ENCODE measurements at regions not wholly inside any gene's neighbourhood (a gene's known extent, or its start where the extent isn't known, plus 50 kb on each side); places are given as distances from the start of the nearest gene placed in this dataset.

- TF ChIP-seq CTCF (conservative IDR thresholded peaks at IDR 0.05 in 1 of 2, IDR thresholded peaks at IDR 0.05 in 1 of 2; ENCODE audit: extremely low read depth in 1 of 2, insufficient read depth in 1 of 2, low read depth in 1 of 2, low read length in 2 of 2) (no peak), EZH2 (IDR thresholded peaks at IDR 0.05; ENCODE audit: borderline replicate concordance, low read length) (no peak)
Observed at GRCh38 chr5:71882826-71883741, 164.0 kb downstream of the CARTPT start.
